ENCODE measurements at regions not wholly inside any gene's neighbourhood (a gene's known extent, or its start where the extent isn't known, plus 50 kb on each side); places are given as distances from the start of the nearest gene placed in this dataset.
"Not testable (repeated sequence)": the region's sequence is repeated elsewhere in the genome, so short reads cannot be mapped to it uniquely, and the experiment has no call there.

GRCh38 chr2:7866825-7867224, 815.0 kb upstream of the ID2 start:
- H3K27ac Mint-ChIP-seq = no peak overlapping the region
- ATAC-seq (no peak), DNase-seq (no peak)
- peaks cover 0 to 3% (median 0%) of the 10 kb centered on the region in 9 donors for H3K9me3 Mint-ChIP-seq
- H3K36me3 Mint-ChIP-seq = peaks cover 0 to 3% (median 0%) of the 10 kb centered on the region in 3 donors
- H3K4me1 Mint-ChIP-seq = peaks cover 0 to 8% (median 2%) of the 10 kb centered on the region in 4 donors
- H3K4me3 Mint-ChIP-seq = no peak overlapping the region
- POLR2A ChIA-PET = no interaction called here
- H3K27me3 Mint-ChIP-seq = no peaks in the 10 kb centered on the region

DNA sequence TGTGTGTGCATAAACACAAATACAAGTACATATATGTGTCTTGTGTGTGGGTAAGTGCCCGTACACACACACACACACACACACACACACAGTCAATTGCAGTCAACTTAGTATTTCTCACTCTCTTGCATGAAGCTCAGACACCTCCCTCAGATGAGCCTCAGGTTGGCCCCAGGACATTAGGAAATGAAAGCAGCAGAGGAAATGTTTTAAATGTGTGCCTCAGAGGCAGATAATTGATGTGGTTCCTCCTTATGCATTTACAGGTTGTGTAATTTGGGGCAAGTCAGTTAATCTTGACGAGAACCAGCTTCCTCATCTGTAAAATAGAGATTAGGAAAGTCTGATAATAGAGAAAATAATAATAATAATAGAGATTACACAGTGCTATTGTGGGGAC, 814.0 kb upstream of the ID2 start:
- H3K4me1 Mint-ChIP-seq = peaks cover 0 to 8% (median 2%) of the 10 kb centered on the region in 4 donors
- peak in 3 of 10 donors; percentile 8 to 27 (median 26) for DNase-seq
- peaks cover 0 to 3% (median 0%) of the 10 kb centered on the region in 9 donors for H3K9me3 Mint-ChIP-seq
- no peaks in the 10 kb centered on the region for H3K27me3 Mint-ChIP-seq
- H3K4me3 Mint-ChIP-seq = no peak overlapping the region
- POLR2A ChIA-PET = interaction anchor here (0.6 kb wide), 1 partner anchor 826 kb away, joined by 3 read pairs; no protein-coding TSS in a partner anchor
- H3K36me3 Mint-ChIP-seq = peaks cover 0 to 3% (median 0%) of the 10 kb centered on the region in 3 donors
- peak in 1 of 2 donors; percentile 72 for ATAC-seq
- no peak overlapping the region for H3K27ac Mint-ChIP-seq

GRCh38 chr2:7868836-7869235, 813.0 kb upstream of the ID2 start:
- no peak for DNase-seq
- Mint-ChIP-seq H3K4me1 (peaks cover 0 to 8% (median 2%) of the 10 kb centered on the region in 4 donors), H3K9me3 (peaks cover 0 to 3% (median 0%) of the 10 kb centered on the region in 9 donors), H3K36me3 (peaks cover 0 to 3% (median 0%) of the 10 kb centered on the region in 3 donors), H3K27ac (no peak overlapping the region), H3K4me3 (no peak overlapping the region), H3K27me3 (no peaks in the 10 kb centered on the region)
- POLR2A ChIA-PET = no interaction called here
- no peak for ATAC-seq

DNA sequence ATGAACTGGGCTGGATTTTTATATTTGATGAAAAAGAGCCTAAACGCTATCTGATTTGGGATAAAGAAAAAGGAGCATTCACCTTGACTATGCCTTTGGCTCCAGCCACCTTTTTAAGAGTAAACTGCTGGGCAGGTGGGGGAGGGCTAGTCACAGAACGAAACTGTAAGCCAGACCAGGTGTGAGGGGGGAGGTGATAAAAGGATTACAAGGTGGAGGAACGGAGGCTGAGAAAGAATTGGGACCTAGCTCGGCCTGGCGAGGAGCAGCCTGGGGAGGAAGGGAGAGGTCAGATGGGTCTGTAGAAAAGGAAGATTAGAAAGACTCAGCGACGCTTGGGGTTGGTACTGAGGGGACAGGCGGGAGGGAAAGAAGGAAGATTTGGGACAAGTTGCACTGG, 805.4 kb upstream of the ID2 start:
- H3K4me1 Mint-ChIP-seq, POLR2A ChIA-PET, H3K4me3 Mint-ChIP-seq, H3K9me3 Mint-ChIP-seq, H3K27me3 Mint-ChIP-seq, H3K27ac Mint-ChIP-seq, DNase-seq, H3K36me3 Mint-ChIP-seq, ATAC-seq: not testable (repeated sequence)

GRCh38 chr2:7878266-7878665, 803.6 kb upstream of the ID2 start:
- not testable (repeated sequence) for H3K9me3 Mint-ChIP-seq, DNase-seq, H3K36me3 Mint-ChIP-seq, H3K4me3 Mint-ChIP-seq, H3K27me3 Mint-ChIP-seq, H3K4me1 Mint-ChIP-seq, H3K27ac Mint-ChIP-seq, ATAC-seq
- POLR2A ChIA-PET = interaction anchor here (0.6 kb wide), 1 partner anchor 432 kb away, joined by 3 read pairs; no protein-coding TSS in a partner anchor

DNA sequence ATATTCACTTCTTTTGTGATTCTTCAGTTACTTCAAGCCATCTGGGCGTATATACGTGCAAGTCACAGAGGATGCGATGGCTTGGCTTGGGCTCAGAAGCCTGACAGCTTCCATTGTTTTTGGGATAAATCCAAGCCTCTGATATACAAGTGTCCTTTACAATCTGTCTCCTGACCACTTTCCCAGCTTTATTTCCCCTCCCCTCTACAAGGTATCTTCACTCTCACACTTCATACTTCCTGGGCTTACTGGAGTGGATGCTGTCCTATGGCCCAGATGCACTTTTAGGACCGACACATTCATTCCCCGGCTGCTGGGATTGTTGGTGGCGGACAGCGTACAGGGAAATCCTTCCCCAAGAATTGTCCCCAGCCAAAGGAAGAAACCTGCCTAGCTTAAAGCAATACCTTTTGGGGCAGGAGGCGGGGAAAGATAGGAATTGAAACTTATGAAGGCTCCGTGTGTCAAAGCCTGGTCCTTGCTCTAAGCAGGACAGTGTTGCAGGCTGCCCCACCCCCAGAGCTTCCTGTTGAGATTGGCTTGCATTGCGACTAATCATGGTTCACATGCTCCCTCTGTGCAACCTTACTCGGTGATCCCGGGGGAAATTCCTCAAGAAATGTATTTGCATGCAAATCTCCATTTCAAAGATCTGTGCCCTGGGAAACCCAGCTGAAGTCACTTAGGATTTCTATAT, 802.9 kb upstream of the ID2 start:
- Mint-ChIP-seq H3K4me1 (peaks cover 0 to 4% (median 0%) of the 10 kb centered on the region in 4 donors), H3K36me3 (no peaks in the 10 kb centered on the region), H3K27ac (no peak overlapping the region), H3K4me3 (no peak overlapping the region), H3K27me3 (peaks cover 0 to 1% (median 0%) of the 10 kb centered on the region in 5 donors), H3K9me3 (no peaks in the 10 kb centered on the region)
- ATAC-seq = no peak
- no peak for DNase-seq
- POLR2A ChIA-PET = interaction anchor here (0.6 kb wide), 1 partner anchor 433 kb away, joined by 3 read pairs; no protein-coding TSS in a partner anchor

DNA sequence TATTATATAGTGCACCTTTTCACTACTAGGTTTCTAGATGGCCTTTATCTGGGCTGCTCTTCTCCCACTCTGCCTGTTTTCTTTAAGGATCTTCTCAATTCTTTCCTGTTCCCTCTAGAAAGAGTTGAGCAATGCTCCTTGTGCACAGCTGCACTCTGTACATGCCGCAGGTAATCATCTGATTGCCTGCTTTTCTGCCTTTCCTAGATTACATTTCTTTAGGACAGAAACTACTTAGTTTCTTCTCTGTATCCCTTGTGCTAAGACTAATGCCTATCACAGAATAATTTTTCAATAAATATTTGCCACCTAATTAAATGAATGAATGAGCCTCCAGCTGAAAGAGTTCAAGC, 802.4 kb upstream of the ID2 start:
- Mint-ChIP-seq H3K36me3 (no peaks in the 10 kb centered on the region), H3K4me1 (peaks cover 0 to 4% (median 0%) of the 10 kb centered on the region in 4 donors)
- POLR2A ChIA-PET = no interaction called here

DNA sequence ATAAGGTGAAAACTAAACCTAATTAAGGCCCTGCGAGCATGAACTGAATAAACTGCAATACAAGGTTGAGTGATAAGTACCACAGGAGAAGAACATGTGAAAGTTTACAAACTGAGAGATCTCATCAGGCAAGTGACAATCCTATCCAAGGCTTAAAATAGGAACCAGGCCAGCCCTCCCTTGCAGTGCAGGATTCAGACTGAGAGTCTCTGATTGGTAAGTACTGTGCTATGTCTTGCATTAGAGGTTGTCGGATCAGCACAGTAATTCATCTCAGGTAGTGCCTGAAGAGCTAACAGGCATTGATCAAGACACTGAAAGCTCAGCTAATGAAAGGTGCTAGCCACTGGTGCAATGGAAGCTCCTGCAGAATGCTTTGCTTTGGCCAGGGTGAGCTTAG, 801.7 kb upstream of the ID2 start:
- no peak overlapping the region for H3K4me3 Mint-ChIP-seq
- H3K9me3 Mint-ChIP-seq = no peaks in the 10 kb centered on the region
- no peak for ATAC-seq
- DNase-seq = no peak
- no peak overlapping the region for H3K27ac Mint-ChIP-seq
- peaks cover 0 to 4% (median 0%) of the 10 kb centered on the region in 4 donors for H3K4me1 Mint-ChIP-seq
- H3K27me3 Mint-ChIP-seq = peaks cover 0 to 1% (median 0%) of the 10 kb centered on the region in 5 donors
- H3K36me3 Mint-ChIP-seq = no peaks in the 10 kb centered on the region
- POLR2A ChIA-PET = no interaction called here

More for the DNA sequence above, 802.4 kb upstream of the ID2 start:
- Mint-ChIP-seq H3K4me3 (no peak overlapping the region), H3K27me3 (peaks cover 0 to 1% (median 0%) of the 10 kb centered on the region in 5 donors), H3K27ac (no peak overlapping the region), H3K9me3 (no peaks in the 10 kb centered on the region)
- ATAC-seq = no peak
- DNase-seq = no peak

DNA sequence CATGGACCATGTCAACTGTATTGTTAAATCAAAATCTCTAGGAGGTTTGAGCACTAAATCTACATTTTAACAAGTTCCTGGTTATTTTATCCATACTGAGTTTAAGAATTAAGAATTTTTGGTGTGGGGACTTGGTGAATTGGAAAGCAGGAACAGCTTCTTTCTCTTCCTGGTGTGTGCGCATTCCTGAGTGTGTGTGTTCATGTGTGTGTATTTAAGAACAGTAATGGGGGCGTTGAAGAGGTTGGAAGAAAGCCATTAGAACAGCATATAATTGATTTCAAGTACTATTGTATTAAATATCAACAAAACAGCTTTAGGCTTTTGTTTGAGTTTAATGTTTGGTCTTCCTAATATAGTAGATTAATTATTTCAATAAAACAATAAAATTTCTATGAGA, 801.3 kb upstream of the ID2 start:
- POLR2A ChIA-PET = no interaction called here
- no peaks in the 10 kb centered on the region for H3K36me3 Mint-ChIP-seq
- peaks cover 0 to 1% (median 0%) of the 10 kb centered on the region in 5 donors for H3K27me3 Mint-ChIP-seq
- ATAC-seq = no peak
- no peak overlapping the region for H3K4me3 Mint-ChIP-seq
- H3K4me1 Mint-ChIP-seq = peaks cover 0 to 4% (median 0%) of the 10 kb centered on the region in 4 donors
- no peaks in the 10 kb centered on the region for H3K9me3 Mint-ChIP-seq
- DNase-seq = no peak
- no peak overlapping the region for H3K27ac Mint-ChIP-seq

DNA sequence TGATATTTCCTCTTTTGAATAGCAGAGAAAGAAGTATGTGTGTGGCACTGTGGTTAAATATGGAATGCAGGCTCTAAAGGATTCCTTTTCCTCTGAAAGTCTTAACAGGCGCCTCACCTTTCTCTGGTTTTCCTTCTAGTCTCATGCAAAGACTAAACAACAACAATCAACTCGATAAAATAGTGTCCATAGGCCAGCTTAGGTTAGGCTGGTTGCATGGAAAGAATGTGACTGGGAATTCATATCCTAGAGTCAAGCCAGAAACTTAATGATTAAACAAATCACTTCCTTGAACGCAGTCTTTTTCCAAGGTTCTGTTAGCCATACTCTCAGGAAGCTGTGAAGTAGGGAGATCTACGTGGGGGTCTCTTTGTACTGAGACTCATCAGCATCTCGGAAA, 800.8 kb upstream of the ID2 start:
- H3K27ac Mint-ChIP-seq = no peak overlapping the region
- H3K4me3 Mint-ChIP-seq = no peak overlapping the region
- no peaks in the 10 kb centered on the region for H3K9me3 Mint-ChIP-seq
- H3K27me3 Mint-ChIP-seq = peaks cover 0 to 1% (median 0%) of the 10 kb centered on the region in 5 donors
- DNase-seq = no peak
- no peak for ATAC-seq
- POLR2A ChIA-PET = no interaction called here
- H3K36me3 Mint-ChIP-seq = no peaks in the 10 kb centered on the region
- peaks cover 0 to 4% (median 0%) of the 10 kb centered on the region in 4 donors for H3K4me1 Mint-ChIP-seq

DNA sequence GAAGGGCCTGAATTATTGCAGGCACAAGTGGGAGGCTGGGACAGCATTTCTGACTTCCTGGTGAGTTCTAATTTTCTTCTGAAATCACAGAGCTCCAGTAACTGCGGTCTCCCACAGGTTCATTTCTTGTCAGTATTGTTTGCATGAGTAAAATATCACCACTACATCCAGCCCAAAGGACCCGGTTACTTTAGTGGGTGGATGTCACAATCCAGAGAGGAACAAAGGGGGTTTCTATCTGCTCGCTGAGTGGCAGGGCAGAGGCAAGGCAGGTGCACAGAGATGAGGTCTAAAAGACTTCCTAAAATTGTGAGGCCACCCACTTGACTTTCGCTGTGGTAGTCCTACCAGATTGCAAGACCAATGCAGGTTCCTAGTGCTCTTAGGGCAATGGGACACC, 800.4 kb upstream of the ID2 start:
- no peaks in the 10 kb centered on the region for H3K36me3 Mint-ChIP-seq
- peaks cover 0 to 1% (median 0%) of the 10 kb centered on the region in 5 donors for H3K27me3 Mint-ChIP-seq
- H3K9me3 Mint-ChIP-seq = no peaks in the 10 kb centered on the region
- no peak overlapping the region for H3K4me3 Mint-ChIP-seq
- ATAC-seq (no peak), DNase-seq (no peak)
- peaks cover 0 to 4% (median 0%) of the 10 kb centered on the region in 4 donors for H3K4me1 Mint-ChIP-seq
- H3K27ac Mint-ChIP-seq = no peak overlapping the region
- POLR2A ChIA-PET = no interaction called here

DNA sequence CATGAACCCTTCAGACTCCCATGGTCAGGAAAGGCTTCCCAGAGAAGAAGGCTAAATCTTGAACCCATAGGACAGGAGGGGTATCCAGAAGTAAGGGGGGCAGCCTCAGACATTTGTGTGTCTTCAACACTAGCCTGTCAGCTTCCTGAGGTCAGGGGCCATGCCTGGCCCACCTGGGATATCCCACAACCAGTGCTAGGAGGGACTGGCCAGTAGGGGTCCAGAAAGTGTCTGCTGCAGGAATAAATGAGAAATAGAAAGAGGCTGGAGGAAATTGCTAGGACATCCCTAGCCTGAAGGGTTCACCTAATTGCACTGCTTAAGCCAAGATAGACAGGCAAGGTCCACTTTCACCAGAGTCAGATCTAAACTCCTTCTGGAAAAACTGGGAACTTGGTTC, 799.6 kb upstream of the ID2 start:
- POLR2A ChIA-PET = no interaction called here

GRCh38 chr2:7884338-7884737, 797.5 kb upstream of the ID2 start:
- POLR2A ChIA-PET = no interaction called here
- Mint-ChIP-seq H3K27ac (peak overlapping the region in 2 of 10 donors; percentile 24 to 63), H3K4me3 (no peak overlapping the region), H3K4me1 (peaks cover 0 to 4% (median 0%) of the 10 kb centered on the region in 4 donors), H3K36me3 (no peaks in the 10 kb centered on the region), H3K27me3 (no peaks in the 10 kb centered on the region), H3K9me3 (no peaks in the 10 kb centered on the region)
- ATAC-seq = no peak
- DNase-seq = no peak

More for the DNA sequence above, 799.6 kb upstream of the ID2 start:
- ATAC-seq = no peak
- H3K4me3 Mint-ChIP-seq = no peak overlapping the region
- no peak overlapping the region for H3K27ac Mint-ChIP-seq
- peaks cover 0 to 4% (median 0%) of the 10 kb centered on the region in 4 donors for H3K4me1 Mint-ChIP-seq
- no peaks in the 10 kb centered on the region for H3K9me3 Mint-ChIP-seq
- DNase-seq = no peak
- no peaks in the 10 kb centered on the region for H3K36me3 Mint-ChIP-seq
- no peaks in the 10 kb centered on the region for H3K27me3 Mint-ChIP-seq

- H3K27ac Mint-ChIP-seq = no peak overlapping the region
- peaks cover 0 to 2% (median 0%) of the 10 kb centered on the region in 9 donors for H3K9me3 Mint-ChIP-seq
Observed at GRCh38 chr2:7886666-7887065, 795.2 kb upstream of the ID2 start.

More at GRCh38 chr2:7886666-7887065, 795.2 kb upstream of the ID2 start:
- Mint-ChIP-seq H3K27me3 (no peaks in the 10 kb centered on the region), H3K4me1 (peaks cover 0 to 4% (median 0%) of the 10 kb centered on the region in 4 donors), H3K36me3 (peaks cover 0 to under 1% (median 0%) of the 10 kb centered on the region in 3 donors), H3K4me3 (no peak overlapping the region)
- no peak for DNase-seq
- POLR2A ChIA-PET = no interaction called here
- no peak for ATAC-seq
